Astrocyte (in vitro differentiated cells and primary cell): ENCODE measurements at regions not wholly inside any gene's neighbourhood (a gene's known extent, or its start where the extent isn't known, plus 50 kb on each side); places are given as distances from the start of the nearest gene placed in this dataset.

Experiments used
- CTCF ChIP-seq: IDR thresholded peaks from 2 replicates; pipeline ENCODE4 v1.5.1; 2011; ENCODE audit warnings: low read depth, mild to moderate bottlenecking, inconsistent platforms, low read length, moderate library complexity; ENCODE audit not compliant: insufficient read depth
- EZH2 ChIP-seq: IDR thresholded peaks from 2 replicates; pipeline ENCODE4 v1.6.1; 2012; ENCODE audit warnings: mild to moderate bottlenecking, low read length, inconsistent platforms; ENCODE audit not compliant: insufficient read depth

- TF ChIP-seq CTCF (no peak), EZH2 (no peak)
These were observed 76.8 kb upstream of the MSTN start for GRCh38 chr2:190139371-190139770.
